Amniotic epithelial cell (primary cell): ENCODE measurements at regions not wholly inside any gene's neighbourhood (a gene's known extent, or its start where the extent isn't known, plus 50 kb on each side); places are given as distances from the start of the nearest gene placed in this dataset.
"Not testable (repeated sequence)": the region's sequence is repeated elsewhere in the genome, so short reads cannot be mapped to it uniquely, and the experiment has no call there.

Experiments
- DNase-seq: peaks from one replicate; pipeline ENCODE4 v3.0.0-alpha.2; 2010; ENCODE audit warnings: low read depth

DNA sequence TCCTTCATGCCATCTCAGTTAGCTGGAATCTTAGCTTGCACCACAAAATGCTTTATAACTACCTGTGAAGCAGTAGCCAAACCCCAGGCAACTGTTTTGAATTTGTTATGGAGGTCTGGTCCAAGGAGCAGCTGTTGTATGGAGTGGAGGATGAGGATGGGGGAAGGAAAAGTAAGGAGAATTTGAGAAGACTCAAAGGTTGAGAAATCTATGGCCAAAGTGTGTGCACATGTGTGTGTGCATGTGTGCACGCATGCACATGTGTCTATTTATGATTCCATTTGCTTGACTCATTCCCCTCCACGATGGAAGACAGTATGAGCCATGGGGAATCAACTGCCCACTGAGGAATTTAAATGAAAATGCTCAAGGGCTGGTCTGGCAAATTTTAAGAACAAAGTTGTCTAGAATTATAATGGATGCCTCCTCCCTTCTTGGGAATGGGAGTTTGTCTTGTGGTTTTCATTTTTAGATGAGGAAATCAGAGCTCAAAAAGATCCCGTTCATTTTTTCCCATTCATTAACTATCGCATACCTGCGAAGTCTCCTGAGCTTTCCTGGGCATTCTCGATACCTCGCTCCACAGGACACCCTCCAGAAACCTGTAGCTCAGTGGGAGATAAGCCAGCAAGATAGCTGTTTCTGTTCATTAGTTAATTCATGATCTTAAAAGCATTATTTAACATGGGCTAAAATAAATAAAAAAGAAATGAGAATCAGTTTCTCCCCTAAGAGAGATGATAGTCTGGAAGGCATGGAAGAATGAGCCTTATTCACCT lies 152.3 kb upstream of the NEDD9 start:
- peak; percentile 74 for DNase-seq

DNA sequence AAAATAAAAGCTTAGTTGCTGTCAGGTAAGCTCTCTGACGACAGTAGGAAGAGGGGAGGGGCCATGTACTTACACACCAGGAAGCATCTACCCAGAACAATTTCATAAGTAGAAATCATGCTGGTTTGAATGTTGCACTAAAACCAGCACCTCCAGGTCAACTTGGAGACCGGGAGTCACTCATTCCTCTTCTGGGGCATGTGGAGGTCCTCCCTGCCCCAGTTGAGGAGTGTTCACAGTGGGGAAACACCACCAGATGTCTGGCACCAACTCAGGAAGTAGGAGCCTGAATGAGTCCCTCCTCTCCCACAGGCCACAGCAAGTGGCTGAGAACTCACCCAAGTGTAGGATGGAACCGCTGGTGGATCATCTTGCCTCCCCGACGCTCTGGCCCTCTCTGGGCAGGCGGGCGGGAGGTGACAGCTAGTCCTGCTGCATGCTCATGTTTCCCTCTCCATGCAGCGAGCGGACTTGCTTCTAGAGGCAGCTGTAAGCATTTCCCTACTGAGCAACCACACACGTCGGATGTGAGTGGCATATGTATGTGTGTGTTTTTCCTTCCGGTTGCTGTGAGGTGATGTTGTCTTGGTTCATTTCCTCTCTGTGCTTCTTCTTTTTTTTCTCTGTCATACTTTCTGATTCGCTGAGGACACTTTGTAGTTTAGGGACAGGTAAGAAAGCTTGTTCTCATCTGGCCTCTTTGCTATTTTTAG lies 149.5 kb upstream of the NEDD9 start:
- no peak for DNase-seq

DNA sequence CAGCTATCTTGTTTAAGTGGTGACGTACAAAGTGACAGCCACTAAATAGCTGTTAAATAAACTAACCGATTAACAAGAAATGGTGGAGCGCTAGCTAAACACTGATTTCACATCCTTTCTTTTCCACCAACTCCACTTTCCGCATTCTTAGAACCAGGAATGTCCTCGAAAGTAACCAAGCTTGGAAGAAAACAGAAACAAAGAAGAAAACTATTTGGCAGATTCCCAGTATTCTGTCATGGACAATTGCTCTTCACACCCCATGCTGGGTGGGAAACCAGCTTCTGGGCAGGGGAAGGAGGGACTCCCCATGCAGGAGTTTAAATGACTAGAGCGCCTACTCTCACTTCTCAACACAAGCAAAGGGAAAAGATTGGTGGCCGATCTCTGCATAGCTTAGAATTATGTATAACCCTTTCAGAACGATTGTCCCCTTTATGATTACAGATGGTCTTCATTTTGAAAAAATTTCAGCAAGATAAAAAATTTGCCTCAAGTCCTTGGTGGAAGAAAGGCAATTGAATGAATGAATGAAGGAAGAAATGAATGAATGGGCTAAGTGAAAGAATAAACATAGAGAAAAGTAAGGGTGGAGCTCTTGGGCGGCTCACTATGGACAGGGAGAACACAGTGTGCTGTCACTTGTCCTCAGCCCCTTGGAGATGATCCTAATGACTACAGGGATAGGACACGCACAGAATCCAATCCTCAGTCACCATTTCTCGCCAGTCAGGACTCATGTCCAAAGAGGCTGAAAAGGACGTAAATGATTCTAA lies 148.7 kb upstream of the NEDD9 start:
- no peak for DNase-seq

DNA sequence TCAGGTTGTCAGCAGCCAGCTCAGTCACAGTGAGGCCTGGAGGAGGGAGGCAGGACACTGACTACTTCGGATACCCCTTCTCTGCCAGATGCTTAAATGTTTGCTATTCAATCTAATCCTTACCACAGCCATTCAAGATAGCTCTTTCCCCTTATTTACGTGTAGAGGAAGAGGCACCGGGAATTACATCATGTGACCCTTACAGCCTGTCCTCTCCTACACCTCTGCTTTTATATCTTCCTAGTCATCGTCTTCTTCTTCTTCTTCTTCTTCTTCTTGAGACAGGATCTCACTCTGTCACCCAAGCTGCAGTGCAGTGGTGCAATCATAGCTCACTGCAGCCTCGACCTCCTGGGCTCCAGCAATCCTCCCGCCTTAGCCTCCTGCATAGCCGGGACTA lies 148.1 kb upstream of the NEDD9 start:
- DNase-seq, result no peak

DNA sequence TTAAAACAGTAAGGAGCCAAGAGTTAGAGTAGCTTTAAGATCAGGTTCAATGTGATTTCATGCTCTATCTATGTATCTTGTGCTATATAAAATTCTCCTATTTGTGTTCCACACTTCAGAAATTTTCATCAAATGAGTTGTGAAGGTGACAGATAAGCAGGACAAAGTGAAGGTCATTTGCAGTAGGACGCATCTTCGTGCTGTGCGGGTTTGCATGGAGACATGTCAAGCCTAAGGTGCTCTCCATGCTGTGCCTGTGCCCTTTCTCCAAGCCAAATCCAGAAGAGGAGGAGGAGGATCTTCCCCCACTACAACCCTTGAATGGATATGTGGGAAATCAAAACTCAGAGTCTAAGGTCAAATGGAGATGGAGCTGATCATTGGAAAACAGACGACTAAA lies 147.3 kb upstream of the NEDD9 start:
- DNase-seq, result no peak

DNA sequence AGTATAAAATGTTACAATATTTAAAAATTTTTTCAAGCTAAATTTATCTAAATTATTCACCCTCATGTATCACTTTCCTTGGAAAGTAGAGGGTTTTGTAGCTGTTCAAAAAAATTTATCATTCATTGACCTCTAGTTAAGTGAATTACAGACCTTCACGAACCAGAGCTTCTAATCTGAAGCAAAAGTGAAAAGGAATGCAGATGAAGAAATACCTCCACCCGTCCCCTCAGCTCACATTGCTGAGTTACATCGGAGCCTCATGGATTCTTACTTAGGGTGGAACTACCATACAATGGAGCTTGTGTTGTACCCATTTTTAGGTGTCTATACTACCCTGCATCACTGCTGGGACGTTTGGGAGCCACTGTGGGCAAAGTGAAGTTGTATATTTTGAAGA lies 146.2 kb upstream of the NEDD9 start:
- no peak for DNase-seq

DNA sequence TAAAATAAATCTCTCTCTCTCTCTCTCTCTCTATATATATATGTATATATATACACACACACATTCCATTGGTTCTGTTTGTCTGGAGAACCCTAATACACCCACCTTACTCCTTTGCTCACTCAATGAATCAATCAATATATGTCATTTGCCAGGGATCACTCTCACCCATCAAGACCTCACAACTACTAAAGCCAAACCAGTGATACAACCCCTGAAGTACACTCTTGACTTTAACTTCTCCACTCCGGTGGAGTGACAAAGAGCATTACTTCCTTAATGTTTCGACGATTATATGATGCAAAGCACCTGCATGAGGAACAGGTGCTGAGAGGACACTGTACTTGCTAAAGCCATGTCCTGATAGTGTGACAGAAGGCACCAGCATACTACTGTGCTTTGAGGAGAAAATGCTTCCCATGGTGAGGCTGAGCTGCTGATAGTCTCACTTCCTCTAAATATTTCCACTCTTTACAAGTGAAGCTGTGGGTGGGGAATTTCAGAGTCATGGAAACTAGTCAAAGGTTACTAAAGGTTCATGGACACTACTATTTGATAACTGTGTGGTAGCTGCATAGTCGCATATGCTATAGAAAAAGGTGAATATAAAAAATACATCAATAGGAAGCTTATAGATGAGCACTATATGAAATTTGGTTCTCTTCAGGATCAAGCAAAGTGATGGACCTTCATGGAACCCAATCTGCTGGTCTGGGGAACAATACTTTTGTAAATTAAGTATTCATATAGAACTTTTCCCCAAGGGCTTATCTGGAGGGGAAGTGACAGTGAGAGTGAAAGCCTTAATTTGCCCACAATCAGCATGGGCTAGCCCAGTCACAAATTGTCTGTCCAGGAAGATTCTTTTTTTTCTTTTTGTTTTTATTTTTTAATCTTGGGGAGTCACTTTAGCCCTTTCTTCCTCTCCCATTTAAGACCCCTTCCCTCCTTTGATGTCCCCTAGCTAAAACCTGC lies 141.9 kb upstream of the NEDD9 start:
- no peak for DNase-seq

DNA sequence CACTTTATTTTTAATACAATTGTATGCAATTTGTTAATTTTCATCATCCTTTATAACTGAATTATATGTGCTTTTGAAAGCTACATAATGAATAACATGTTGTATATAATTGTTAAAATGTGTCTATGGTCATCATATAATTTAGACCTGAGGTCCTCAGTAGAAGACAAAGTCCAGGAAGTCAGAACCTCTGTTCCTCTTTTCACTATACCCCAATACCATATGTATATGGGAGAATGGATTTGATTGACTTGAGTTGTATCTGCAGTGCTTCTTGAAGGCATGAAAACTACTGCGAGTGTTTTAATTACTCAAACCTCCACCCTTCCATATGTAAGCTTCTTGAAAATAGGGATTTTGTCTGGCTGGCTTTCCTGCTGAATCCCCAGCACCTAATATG lies 140.7 kb upstream of the NEDD9 start:
- DNase-seq, result no peak

DNA sequence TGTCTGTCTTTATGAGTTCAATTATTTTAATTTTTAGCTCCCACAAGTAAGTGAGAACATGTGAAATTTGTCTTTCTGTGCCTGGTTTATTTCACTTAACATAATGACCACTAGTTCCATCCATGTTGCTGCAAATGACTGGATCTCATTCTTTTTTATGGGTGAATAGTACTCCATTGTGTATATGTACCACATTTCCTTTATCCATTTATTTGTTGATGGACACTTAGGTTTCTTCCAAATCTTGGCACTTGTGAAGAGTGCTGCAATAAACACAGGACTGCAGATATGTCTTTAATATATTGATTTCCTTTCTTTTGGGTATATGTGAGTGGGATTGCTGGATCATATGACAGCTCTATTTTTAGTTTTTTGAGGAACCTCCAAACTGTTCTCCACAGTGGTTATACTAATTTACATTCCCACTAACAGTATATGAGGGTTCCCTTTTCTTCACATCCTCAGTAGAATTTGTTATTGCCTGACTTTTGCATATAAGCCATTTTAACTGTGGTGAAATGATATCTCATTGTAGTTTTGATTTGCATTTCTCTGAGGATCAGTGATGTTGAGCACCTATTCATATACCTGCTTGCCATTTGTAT lies 139.8 kb upstream of the NEDD9 start:
- not testable (repeated sequence) for DNase-seq

DNA sequence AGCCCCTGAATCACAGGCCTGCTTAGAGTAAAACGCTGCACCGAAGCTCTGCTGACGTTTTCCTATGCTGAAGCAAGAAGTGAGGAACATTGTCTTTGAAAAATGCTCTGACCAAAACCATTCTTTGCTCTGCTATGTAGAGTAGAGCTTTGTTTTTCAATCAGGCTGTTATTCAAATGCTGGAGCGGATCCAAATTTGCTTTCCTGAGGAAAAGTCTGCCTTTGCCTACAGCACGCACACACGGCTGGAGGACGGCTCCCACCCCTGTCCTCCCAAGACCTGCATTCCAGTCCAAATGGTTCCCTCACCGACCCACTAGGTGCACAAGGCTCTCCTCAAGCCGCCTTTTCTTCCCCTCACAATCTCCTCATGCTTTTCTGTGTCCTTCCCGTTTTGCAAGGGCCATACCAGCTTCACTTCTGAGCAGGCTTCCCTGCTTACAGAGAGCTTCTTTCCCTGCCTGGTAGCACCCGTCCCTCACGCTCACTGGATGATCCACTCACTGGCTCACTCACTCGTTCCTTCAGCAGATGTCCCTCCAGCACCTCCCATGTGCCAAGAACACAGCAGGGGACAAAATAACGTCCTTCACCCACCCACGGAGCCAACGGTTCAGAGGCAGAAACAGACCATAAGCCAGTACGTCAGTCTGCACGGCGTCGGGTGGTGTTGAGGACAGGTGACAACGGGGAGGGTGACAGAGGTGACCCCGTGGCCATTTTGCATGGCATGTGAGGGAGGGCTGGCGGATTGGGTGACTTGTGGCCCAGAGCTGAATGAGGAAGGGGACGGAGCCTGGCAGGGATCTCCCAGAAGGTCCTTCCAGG lies 137.9 kb upstream of the NEDD9 start:
- peak; percentile 78 for DNase-seq

DNA sequence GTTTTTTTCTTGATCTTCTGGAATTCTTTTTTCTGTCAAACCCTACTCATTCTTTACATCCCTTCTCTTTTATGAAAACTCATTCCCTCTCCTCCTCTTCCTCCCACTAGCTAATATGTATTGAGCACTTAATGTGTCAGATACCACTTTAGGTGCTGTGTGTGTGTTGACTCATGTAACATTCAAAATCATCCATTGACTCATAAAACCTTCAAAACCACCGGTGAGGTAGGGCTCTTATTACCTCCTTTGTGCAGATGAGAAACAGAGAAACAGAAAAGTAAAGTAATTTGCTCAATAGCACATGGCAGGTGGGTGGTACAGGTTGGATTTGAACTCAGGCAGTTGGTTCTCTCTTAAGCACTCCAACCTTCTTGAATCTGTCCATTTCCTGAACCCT lies 136.3 kb upstream of the NEDD9 start:
- no peak for DNase-seq

DNA sequence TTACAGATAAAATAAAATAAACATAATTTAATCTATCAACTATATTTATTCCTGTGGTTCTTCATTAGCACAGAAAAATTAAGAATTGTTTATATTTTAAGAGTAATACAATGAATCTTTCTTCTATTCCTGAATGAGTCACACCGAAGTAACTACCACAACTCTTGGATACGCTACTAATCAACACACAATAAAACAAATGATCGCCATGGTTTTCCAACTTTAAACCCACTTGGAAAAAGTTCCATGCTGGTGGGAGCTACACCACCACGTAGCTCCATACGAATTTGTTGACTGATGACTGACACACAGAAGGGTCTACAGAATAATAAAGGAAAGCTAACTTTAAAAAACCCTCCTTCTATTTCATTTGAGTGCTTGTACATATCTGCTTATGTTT lies 135.8 kb upstream of the NEDD9 start:
- no peak for DNase-seq

DNA sequence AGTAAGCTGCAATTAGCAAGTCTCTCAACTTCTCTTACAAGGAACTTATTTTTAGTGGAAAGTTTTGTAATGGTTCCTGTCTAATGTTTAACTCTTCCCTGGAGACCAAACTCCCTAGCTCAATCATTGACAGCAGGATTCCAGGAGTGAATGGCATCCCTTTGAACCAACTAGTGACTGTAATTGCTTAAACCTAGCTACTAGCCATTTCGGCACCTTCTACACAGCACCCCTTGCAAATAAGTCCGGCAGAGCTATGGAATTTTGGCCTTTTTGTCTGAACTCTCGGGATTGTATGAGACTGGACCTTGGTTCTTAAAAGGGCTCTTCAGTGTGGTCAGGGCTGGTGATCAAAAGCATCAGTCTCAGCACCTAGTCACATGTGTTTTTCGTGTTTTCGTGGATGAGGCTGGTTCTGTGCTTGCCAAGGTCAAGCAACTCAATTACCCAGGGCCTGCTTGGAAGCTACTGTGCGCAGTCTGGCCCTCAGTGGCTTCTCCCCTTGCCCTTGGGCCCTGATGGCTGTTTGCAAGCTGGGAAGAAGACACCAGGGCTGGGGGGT lies 135.3 kb upstream of the NEDD9 start:
- no peak for DNase-seq

DNA sequence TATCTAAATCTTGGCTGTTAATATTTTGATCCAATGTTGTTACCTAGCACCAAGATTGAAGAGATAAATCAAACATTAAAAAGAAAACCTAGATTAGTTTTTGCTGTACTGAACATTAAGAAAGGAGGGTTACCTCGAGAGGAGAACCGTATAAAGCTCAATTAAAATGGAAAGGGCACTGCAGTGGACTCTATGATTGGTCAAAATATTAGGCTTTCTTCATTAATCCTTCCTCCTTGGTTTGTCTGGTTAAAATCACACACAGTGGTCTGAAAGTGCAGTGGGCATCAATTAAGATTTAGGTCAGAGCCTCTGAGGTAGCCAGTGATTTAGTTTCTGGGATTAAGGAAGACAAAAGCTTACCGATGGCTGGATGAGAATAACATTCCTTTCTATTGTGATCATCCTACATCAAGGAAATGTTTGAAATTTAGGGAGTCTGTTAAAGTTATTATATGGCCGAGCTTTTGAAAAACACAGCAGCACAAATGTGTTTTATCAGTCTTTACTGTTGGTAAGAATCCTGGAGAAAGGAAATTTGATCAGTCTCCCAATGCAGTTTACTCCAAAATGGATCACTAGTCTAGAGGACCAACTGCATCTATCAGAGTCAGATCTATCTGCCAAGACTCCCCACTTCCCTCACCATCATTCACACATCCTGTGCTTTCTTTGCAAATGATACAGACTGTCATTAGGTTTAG lies 134.6 kb upstream of the NEDD9 start:
- peak; percentile 67 for DNase-seq

DNA sequence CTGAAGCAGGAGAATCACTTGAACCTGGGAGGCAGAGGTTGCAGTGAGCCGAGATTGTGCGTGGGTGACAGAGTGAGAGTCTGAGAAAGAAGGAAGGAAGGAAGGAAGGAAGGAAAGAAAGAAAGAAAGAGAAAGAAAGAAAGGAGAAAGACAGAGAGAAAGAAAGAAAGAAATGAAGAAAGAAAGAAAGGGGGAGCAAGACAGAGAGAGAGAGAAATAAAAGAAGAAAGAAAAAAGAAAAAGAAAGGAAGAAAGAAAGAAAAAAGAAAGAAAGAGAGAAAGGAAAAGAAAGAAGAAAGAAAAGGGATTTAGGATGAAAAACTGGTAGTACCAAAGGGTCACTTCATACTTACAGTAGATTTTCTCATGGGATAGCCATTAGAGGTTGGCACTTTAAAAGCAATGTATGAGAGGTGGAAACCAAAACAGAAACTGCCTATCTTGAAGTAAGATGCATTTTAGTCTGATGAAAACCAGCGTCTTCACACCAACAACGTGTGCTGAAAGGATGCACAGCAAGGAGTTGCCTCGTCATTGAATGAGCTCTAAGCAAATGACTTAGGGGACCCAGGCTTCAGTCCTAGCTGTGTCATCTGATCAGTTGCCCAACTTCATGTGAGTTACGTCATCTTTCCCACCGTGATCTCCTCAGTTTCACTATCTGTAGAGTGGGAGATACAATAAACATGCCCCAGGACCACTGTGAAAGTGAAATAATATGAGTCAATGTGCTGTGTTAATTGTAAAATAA lies 133.9 kb upstream of the NEDD9 start:
- DNase-seq, result no peak

DNA sequence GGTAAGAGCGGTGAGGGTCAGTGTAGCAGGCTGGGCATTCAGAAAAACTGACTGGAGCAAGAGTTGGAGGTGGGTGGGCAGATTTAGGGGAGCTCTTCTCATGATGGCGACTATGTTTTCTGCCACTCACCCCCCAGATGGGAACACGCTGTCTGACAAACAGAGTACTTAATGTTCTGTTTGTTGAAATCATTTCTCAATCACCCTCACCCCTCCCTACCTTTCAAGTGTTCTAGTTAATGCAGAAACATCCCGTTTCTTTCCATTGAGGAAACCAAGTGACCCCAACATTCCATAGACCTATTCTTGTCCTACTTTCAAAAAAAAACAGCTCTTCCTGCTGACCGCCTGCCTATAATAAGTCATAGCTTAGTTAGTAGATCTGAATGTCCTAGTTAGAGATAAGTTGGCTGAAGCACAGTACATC lies 132.5 kb upstream of the NEDD9 start:
- DNase-seq, result peak; percentile 97

DNA sequence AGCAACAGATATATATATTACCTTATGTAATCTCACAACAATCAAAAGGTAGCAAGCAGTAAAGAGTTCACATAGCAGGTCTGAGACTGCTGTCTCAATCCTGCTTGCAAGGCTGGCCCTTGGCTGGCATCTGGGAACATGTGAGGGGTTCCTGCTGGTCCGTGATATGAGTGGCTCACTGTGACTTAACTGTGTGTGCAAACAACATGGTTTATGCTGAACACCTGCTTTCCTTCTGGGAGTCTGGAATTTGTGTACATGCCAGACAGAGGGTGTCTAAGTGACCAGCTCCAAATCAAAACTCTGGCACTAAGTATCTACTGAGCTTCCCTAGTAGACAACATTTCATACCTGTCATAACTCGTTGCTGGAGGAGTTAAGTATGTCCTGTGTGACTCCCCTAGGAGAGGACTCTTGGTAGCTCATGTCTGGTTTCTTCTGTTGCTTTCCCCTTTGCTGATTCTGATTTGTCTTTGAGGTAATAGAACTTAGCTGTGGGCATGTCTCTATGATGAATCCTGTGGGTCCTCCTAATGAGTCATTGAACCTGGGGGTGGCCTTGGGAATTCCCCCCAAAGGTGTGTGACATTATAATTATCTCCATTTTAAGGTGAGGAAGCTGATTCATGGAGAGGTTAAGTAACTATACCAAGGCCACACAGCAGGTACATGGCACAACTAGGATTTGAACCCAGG lies 131.6 kb upstream of the NEDD9 start:
- peak; percentile 36 for DNase-seq

DNA sequence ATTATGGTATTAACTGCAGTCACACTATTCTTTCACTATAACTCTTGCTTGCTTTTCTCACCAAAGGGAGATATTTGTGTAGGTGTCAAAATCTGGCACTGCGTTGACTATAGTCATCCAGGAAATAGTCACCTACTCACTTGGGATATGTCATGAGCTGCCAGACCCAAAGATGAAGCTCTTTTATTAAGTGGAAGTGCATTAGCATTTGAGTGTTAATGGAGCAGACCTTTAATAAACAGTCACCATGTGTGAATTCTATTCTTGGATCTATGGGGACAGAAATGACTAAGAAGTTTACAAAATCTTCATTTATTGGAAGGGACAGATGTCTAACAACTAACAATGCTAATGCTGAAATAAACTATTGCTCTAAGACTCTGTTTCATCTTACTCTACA lies 130.1 kb upstream of the NEDD9 start:
- DNase-seq, result no peak
